CD4-positive, CD25-positive, alpha-beta regulatory T cell (primary cell): ENCODE measurements at regions not wholly inside any gene's neighbourhood (a gene's known extent, or its start where the extent isn't known, plus 50 kb on each side); places are given as distances from the start of the nearest gene placed in this dataset.
"Not testable (repeated sequence)": the region's sequence is repeated elsewhere in the genome, so short reads cannot be mapped to it uniquely, and the experiment has no call there.

Source experiments
- ATAC-seq, 2 donors: fragments of 150-1000 bp; cut with Tn5 transposase; one replicate each; pipeline ENCODE4 v1.10.0; 2021; ENCODE audit warnings: low read depth in 2 of 2, moderate number of reproducible peaks in 2 of 2, moderate library complexity in 1 of 2
- DNase-seq, 3 donors: peaks; one replicate each; pipeline versions ENCODE4 v3.0.0 to v3.0.0-alpha.2; 2012 to 2022; ENCODE audit warnings: mixed read lengths in 1 of 3
- H3K27ac ChIP-seq: one replicate; pipeline ENCODE4 v1.7.0; 2013; ENCODE audit warnings: mild to moderate bottlenecking, low read length; ENCODE audit not compliant: insufficient read depth, poor library complexity, severe bottlenecking
- H3K27me3 ChIP-seq: one replicate; pipeline ENCODE4 v1.7.0; 2013; ENCODE audit warnings: low read length; ENCODE audit not compliant: control insufficient read depth, insufficient read depth
- H3K36me3 ChIP-seq: one replicate; pipeline ENCODE4 v1.7.0; 2013; ENCODE audit warnings: mild to moderate bottlenecking, low read length, moderate library complexity; ENCODE audit not compliant: control insufficient read depth, insufficient read depth
- H3K4me1 ChIP-seq: 2 replicates; pipeline ENCODE4 v1.7.0; 2013; ENCODE audit warnings: mild to moderate bottlenecking, low read length; ENCODE audit not compliant: insufficient read depth, control insufficient read depth, poor library complexity, severe bottlenecking
- H3K4me3 ChIP-seq: one replicate; pipeline ENCODE4 v1.7.0; 2013; ENCODE audit warnings: low read depth, mild to moderate bottlenecking, low read length, moderate library complexity
- H3K9me3 ChIP-seq, 2 experiments: 1 replicate in 1 of 2; 2 replicates in 1 of 2; pipeline ENCODE4 v1.7.0; 2013; ENCODE audit warnings: low read length in 2 of 2, mild to moderate bottlenecking in 1 of 2, moderate library complexity in 1 of 2; ENCODE audit not compliant: control insufficient read depth in 2 of 2
- H3K27ac Mint-ChIP-seq, 3 donors: one replicate each; pipeline ENCODE4 v1.8.0; 2020 to 2022; ENCODE audit warnings: mild to moderate bottlenecking in 3 of 3, mixed read lengths in 3 of 3, moderate library complexity in 2 of 3
- H3K27me3 Mint-ChIP-seq: one replicate; pipeline ENCODE4 v1.8.0; 2022; ENCODE audit warnings: mild to moderate bottlenecking, mixed read lengths
- H3K36me3 Mint-ChIP-seq: one replicate; pipeline ENCODE4 v1.8.0; 2020; ENCODE audit warnings: mixed read lengths
- H3K4me1 Mint-ChIP-seq, 4 donors: one replicate each; pipeline ENCODE4 v1.8.0; 2020 to 2022; ENCODE audit warnings: mixed read lengths in 4 of 4, mild to moderate bottlenecking in 1 of 4
- H3K4me3 Mint-ChIP-seq, 4 donors: one replicate each; pipeline ENCODE4 v1.8.0; 2020 to 2022; ENCODE audit warnings: mild to moderate bottlenecking in 4 of 4, mixed read lengths in 4 of 4, moderate library complexity in 3 of 4
- H3K9me3 Mint-ChIP-seq, 7 donors: one replicate each; pipeline ENCODE4 v1.8.0; 2020 to 2022; ENCODE audit warnings: mixed read lengths in 7 of 7, mild to moderate bottlenecking in 3 of 7, moderate library complexity in 2 of 7

- Mint-ChIP-seq H3K4me1 (peaks cover 0 to 6% (median 2%) of the 10 kb centered on the region in 4 donors), H3K27ac (no peak overlapping the region), H3K9me3 (no peaks in the 10 kb centered on the region), H3K27me3 (peaks cover 10% of the 10 kb centered on the region), H3K4me3 (no peak overlapping the region), H3K36me3 (no peaks in the 10 kb centered on the region)
- ATAC-seq (no peak), DNase-seq (no peak)
- no peaks in the 10 kb centered on the region for H3K9me3 ChIP-seq
- no peaks in the 10 kb centered on the region for H3K4me1 ChIP-seq
- no peak overlapping the region for H3K27ac ChIP-seq
- H3K4me3 ChIP-seq, result no peak overlapping the region
- peaks cover 3% of the 10 kb centered on the region for H3K27me3 ChIP-seq
- no peaks in the 10 kb centered on the region for H3K36me3 ChIP-seq
Observed at GRCh38 chr20:47981222-47981621, 195.9 kb upstream of the SULF2 start.

GRCh38 chr20:47980336-47981177 lies 195.3 kb upstream of the SULF2 start:
- H3K27ac Mint-ChIP-seq, result no peak overlapping the region

GRCh38 chr20:47979361-47980095 lies 194.2 kb upstream of the SULF2 start:
- not testable (repeated sequence) for H3K4me3 Mint-ChIP-seq, ATAC-seq, H3K27ac ChIP-seq

More at GRCh38 chr20:47980336-47981177, 195.3 kb upstream of the SULF2 start:
- Mint-ChIP-seq H3K27me3 (peaks cover 11% of the 10 kb centered on the region), H3K4me3 (no peak overlapping the region), H3K4me1 (peaks cover 0 to 6% (median 2%) of the 10 kb centered on the region in 4 donors), H3K9me3 (no peaks in the 10 kb centered on the region), H3K36me3 (no peaks in the 10 kb centered on the region)
- Histone ChIP-seq H3K27me3 (peaks cover 3% of the 10 kb centered on the region), H3K4me1 (no peaks in the 10 kb centered on the region), H3K4me3 (no peak overlapping the region), H3K27ac (no peak overlapping the region), H3K9me3 (no peaks in the 10 kb centered on the region), H3K36me3 (no peaks in the 10 kb centered on the region)
- ATAC-seq, result no peak
- no peak for DNase-seq

GRCh38 chr20:47978428-47979120 lies 193.3 kb upstream of the SULF2 start:
- not testable (repeated sequence) for H3K36me3 Mint-ChIP-seq, H3K4me3 ChIP-seq, DNase-seq, H3K9me3 Mint-ChIP-seq, H3K4me1 Mint-ChIP-seq, H3K36me3 ChIP-seq, H3K9me3 ChIP-seq, H3K27ac Mint-ChIP-seq, H3K4me1 ChIP-seq, ATAC-seq, H3K27ac ChIP-seq, H3K27me3 ChIP-seq
- Mint-ChIP-seq H3K4me3 (peak overlapping the region in 1 of 4 donors; percentile 24), H3K27me3 (peaks cover 11% of the 10 kb centered on the region)

More at GRCh38 chr20:47979361-47980095, 194.2 kb upstream of the SULF2 start:
- not testable (repeated sequence) for H3K9me3 ChIP-seq, H3K36me3 Mint-ChIP-seq, H3K4me3 ChIP-seq, H3K27me3 ChIP-seq, H3K9me3 Mint-ChIP-seq, H3K27ac Mint-ChIP-seq, DNase-seq, H3K4me1 Mint-ChIP-seq, H3K36me3 ChIP-seq, H3K4me1 ChIP-seq
- peaks cover 11% of the 10 kb centered on the region for H3K27me3 Mint-ChIP-seq

- H3K4me1 Mint-ChIP-seq, H3K4me1 ChIP-seq, H3K9me3 Mint-ChIP-seq, H3K27ac ChIP-seq, H3K27ac Mint-ChIP-seq, H3K9me3 ChIP-seq, DNase-seq, ATAC-seq, H3K4me3 ChIP-seq, H3K27me3 ChIP-seq, H3K36me3 Mint-ChIP-seq, H3K36me3 ChIP-seq: not testable (repeated sequence)
- peaks cover 11% of the 10 kb centered on the region for H3K27me3 Mint-ChIP-seq
- H3K4me3 Mint-ChIP-seq, result peak overlapping the region; percentile 12 to 54 (median 47)
Observed at GRCh38 chr20:47977789-47978252, 192.5 kb upstream of the SULF2 start.

GRCh38 chr20:47977017-47977788 lies 191.9 kb upstream of the SULF2 start:
- not testable (repeated sequence) for DNase-seq, H3K27me3 ChIP-seq, H3K27ac ChIP-seq, H3K4me3 ChIP-seq, H3K27ac Mint-ChIP-seq, H3K4me1 Mint-ChIP-seq, H3K9me3 Mint-ChIP-seq, H3K4me1 ChIP-seq, H3K9me3 ChIP-seq, H3K36me3 Mint-ChIP-seq, H3K36me3 ChIP-seq, ATAC-seq
- Mint-ChIP-seq H3K27me3 (peaks cover 11% of the 10 kb centered on the region), H3K4me3 (peak overlapping the region in 3 of 4 donors; percentile 12 to 54 (median 41))

- H3K27me3 ChIP-seq, result no peaks in the 10 kb centered on the region
- Mint-ChIP-seq H3K4me1 (peaks cover 0 to 6% (median 2%) of the 10 kb centered on the region in 4 donors), H3K9me3 (peaks cover 0 to 2% (median 0%) of the 10 kb centered on the region in 7 donors), H3K27ac (no peak overlapping the region), H3K27me3 (peaks cover 4% of the 10 kb centered on the region), H3K4me3 (no peak overlapping the region), H3K36me3 (no peaks in the 10 kb centered on the region)
- H3K36me3 ChIP-seq, result no peaks in the 10 kb centered on the region
- no peak overlapping the region for H3K27ac ChIP-seq
- no peaks in the 10 kb centered on the region for H3K4me1 ChIP-seq
- H3K4me3 ChIP-seq, result no peak overlapping the region
- ATAC-seq (no peak), DNase-seq (no peak)
- no peaks in the 10 kb centered on the region for H3K9me3 ChIP-seq
Observed at GRCh38 chr20:47974234-47974878, 189.1 kb upstream of the SULF2 start.
